GM04504 (cell line): ENCODE measurements at regions not wholly inside any gene's neighbourhood (a gene's known extent, or its start where the extent isn't known, plus 50 kb on each side); places are given as distances from the start of the nearest gene placed in this dataset.

Experiments
- DNase-seq: peaks from one replicate; pipeline ENCODE4 v3.0.0-alpha.2; 2012; ENCODE audit warnings: low read depth

- no peak for DNase-seq
Observed at GRCh38 chr12:34396006-34396860, 373.9 kb downstream of the ALG10 start.

GRCh38 chr12:34396861-34397590 is 374.7 kb downstream of the ALG10 start:
- DNase-seq = no peak

- no peak for DNase-seq
Observed at GRCh38 chr12:34397591-34398365, 375.5 kb downstream of the ALG10 start.

GRCh38 chr12:34398366-34398705 is 376.0 kb downstream of the ALG10 start:
- DNase-seq = no peak

GRCh38 chr12:34398706-34399630 is 376.7 kb downstream of the ALG10 start:
- DNase-seq = no peak

GRCh38 chr12:34399631-34400410 is 377.5 kb downstream of the ALG10 start:
- DNase-seq = no peak

- no peak for DNase-seq
Observed at GRCh38 chr12:34400411-34400881, 378.1 kb downstream of the ALG10 start.

- no peak for DNase-seq
Observed at GRCh38 chr12:34400986-34401658, 378.8 kb downstream of the ALG10 start.

GRCh38 chr12:34401659-34402227 is 379.4 kb downstream of the ALG10 start:
- no peak for DNase-seq

GRCh38 chr12:34402228-34402898 is 380.1 kb downstream of the ALG10 start:
- no peak for DNase-seq

GRCh38 chr12:34402899-34403705 is 380.8 kb downstream of the ALG10 start:
- DNase-seq = no peak

- no peak for DNase-seq
Observed at GRCh38 chr12:34403706-34404376, 381.5 kb downstream of the ALG10 start.

- DNase-seq = no peak
Observed at GRCh38 chr12:34404377-34405285, 382.3 kb downstream of the ALG10 start.

GRCh38 chr12:34405286-34406227 is 383.3 kb downstream of the ALG10 start:
- DNase-seq = no peak

GRCh38 chr12:34406228-34406995 is 384.1 kb downstream of the ALG10 start:
- DNase-seq = no peak
